BJ (cell line): ENCODE measurements at regions not wholly inside any gene's neighbourhood (a gene's known extent, or its start where the extent isn't known, plus 50 kb on each side); places are given as distances from the start of the nearest gene placed in this dataset.

Experiments
- CTCF ChIA-PET: fragments of 350-600 bp; formaldehyde crosslinking; extraction: SDS; loops from one replicate; lab custom pipeline; 2021; ENCODE audit warnings: antibody characterized with exemption, inconsistent platforms; lab: Yijun Ruan, JAX
- POLR2A ChIA-PET: fragments of 300-600 bp; sonication (Branson Sonifier 250); formaldehyde crosslinking; extraction: SDS; loops from one replicate; lab custom pipeline; 2021; ENCODE audit warnings: antibody characterized with exemption; lab: Charles Lee
- DNase-seq: peaks from one replicate; pipeline ENCODE4 v3.0.0-alpha.2; 2011; ENCODE audit warnings: low read depth
- H3K27me3 ChIP-seq: 2 replicates; pipeline ENCODE4 v1.6.0; 2011; ENCODE audit warnings: low read length; ENCODE audit not compliant: control insufficient read depth, insufficient read depth
- H3K36me3 ChIP-seq: 2 replicates; pipeline ENCODE4 v1.5.1; 2011; ENCODE audit warnings: low read length; ENCODE audit not compliant: control insufficient read depth, insufficient read depth
- H3K4me3 ChIP-seq: 2 replicates; pipeline ENCODE4 v1.5.1; 2011; ENCODE audit warnings: low read depth, mild to moderate bottlenecking, control low read depth, low read length
- TF ChIP-seq, protein P1 (sequence below): IDR thresholded peaks from 2 replicates; pipeline ENCODE4 v1.5.1; 2011; ENCODE audit warnings: low read depth, mild to moderate bottlenecking, control low read depth, inconsistent platforms, low read length, moderate library complexity; ENCODE audit not compliant: insufficient read depth

DNA sequence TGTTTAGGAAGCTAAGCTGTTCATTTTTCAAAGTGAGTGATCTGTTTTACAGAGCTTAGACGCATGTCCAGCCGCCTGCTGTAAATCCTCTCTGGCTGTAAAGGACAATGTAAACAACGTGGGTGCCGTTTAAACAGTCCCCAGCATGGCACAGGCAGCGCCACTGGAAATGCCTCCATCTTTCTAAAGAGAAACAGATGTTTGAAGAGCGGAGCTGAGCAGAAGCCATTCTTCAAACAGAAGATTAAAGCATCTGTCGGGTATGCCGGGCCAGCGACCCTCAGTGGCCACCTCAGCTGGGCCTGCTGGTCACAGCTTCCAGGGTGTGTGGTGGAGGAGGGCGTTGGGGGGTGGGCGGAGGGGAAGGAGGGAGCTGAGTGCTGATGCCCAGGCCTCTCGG lies 138.6 kb downstream of the ERMARD start:
- TF ChIP-seq, protein P1, sequence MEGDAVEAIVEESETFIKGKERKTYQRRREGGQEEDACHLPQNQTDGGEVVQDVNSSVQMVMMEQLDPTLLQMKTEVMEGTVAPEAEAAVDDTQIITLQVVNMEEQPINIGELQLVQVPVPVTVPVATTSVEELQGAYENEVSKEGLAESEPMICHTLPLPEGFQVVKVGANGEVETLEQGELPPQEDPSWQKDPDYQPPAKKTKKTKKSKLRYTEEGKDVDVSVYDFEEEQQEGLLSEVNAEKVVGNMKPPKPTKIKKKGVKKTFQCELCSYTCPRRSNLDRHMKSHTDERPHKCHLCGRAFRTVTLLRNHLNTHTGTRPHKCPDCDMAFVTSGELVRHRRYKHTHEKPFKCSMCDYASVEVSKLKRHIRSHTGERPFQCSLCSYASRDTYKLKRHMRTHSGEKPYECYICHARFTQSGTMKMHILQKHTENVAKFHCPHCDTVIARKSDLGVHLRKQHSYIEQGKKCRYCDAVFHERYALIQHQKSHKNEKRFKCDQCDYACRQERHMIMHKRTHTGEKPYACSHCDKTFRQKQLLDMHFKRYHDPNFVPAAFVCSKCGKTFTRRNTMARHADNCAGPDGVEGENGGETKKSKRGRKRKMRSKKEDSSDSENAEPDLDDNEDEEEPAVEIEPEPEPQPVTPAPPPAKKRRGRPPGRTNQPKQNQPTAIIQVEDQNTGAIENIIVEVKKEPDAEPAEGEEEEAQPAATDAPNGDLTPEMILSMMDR = no peak
- no peak for DNase-seq
- Histone ChIP-seq H3K4me3 (no peak overlapping the region), H3K36me3 (no peaks in the 10 kb centered on the region), H3K27me3 (no peaks in the 10 kb centered on the region)
- POLR2A ChIA-PET = no interaction called here
- CTCF ChIA-PET = no interaction called here

DNA sequence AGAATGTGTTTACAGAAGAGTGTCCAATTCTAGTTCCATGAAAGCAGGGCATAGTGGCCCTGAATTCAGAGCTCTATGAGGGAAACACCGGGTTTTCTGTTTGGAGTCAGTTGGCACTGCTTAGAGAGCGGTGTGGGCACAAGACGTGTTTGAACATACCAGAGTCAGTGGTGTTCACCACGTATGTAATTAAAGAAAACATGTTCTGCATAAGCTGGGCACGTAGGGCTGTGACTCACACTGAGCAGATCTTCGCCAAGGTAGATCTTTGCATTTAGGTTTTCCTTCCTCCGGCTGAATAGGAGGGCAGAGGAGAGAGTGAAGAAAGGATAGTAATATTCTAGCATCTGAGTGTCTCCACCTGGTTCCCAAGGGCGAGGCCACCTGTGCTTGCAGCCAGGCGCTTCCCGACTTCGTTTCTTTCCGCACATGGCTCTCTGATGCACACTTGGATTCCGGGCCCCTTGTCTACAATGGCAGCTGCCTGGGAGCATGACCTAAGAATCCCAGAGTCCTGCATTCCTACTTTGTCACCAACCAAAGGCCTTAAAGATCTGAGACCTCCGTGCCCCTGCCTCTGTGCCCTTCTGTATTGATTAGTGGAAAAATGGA lies 136.2 kb downstream of the ERMARD start:
- Histone ChIP-seq H3K27me3 (no peaks in the 10 kb centered on the region), H3K36me3 (no peaks in the 10 kb centered on the region), H3K4me3 (no peak overlapping the region)
- CTCF ChIA-PET = no interaction called here
- TF ChIP-seq, protein P1 = no peak
- POLR2A ChIA-PET = no interaction called here
- DNase-seq = no peak

DNA sequence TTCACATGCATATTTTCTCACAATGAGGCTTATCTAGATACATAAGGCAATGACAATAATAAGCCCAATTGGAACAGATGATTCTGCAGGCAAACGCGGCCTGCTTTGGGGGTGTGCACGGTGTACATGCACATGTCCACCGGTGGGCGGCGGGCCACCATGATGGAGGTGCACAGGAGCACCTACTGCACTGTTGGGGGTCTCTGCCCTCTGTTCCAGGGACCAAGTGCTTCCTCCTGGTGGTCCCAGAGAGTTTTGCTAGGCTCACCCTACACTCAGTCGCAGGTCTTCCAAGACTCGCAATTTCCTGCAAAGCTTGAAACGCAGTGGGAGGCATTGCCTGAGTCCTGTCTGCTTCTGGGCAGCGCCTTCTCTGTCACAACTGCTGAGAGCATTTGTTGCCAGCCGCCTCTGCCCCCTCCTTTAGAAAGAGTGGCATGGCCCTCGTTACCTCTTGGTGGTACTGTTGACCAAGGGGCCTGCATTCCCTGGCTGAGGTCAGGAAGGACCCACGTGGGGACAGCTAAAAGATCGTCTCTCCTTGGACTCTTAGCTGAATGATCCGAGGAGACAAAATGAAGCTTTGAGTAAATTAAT lies 135.3 kb downstream of the ERMARD start:
- Histone ChIP-seq H3K27me3 (no peaks in the 10 kb centered on the region), H3K4me3 (no peak overlapping the region), H3K36me3 (no peaks in the 10 kb centered on the region)
- TF ChIP-seq, protein P1 = no peak
- no peak for DNase-seq
- ChIA-PET POLR2A (no interaction called here), CTCF (no interaction called here)

DNA sequence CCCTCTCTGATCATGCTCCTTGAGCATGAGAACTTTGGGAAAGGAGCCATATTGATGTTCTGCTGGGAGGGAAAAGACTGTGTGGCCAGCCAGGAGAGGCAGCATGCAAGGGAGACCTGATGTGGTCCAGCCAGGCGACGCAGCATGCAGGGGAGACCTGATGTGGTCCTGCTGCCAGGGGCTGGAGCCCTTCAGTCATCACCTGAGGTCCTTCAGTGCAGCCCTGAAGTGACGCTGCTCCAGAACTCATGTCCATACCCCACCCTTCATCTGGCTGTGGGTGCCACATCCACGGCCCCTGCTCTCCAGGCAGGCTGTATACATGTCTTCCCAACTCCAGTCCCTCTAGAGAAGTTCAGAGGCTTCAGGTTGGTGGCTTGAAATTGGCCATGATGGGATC lies 134.4 kb downstream of the ERMARD start:
- no peak for DNase-seq
- POLR2A ChIA-PET = no interaction called here
- H3K27me3 ChIP-seq = no peaks in the 10 kb centered on the region
- H3K36me3 ChIP-seq = no peaks in the 10 kb centered on the region
- H3K4me3 ChIP-seq = no peak overlapping the region
- TF ChIP-seq, protein P1 = no peak
- CTCF ChIA-PET = no interaction called here

DNA sequence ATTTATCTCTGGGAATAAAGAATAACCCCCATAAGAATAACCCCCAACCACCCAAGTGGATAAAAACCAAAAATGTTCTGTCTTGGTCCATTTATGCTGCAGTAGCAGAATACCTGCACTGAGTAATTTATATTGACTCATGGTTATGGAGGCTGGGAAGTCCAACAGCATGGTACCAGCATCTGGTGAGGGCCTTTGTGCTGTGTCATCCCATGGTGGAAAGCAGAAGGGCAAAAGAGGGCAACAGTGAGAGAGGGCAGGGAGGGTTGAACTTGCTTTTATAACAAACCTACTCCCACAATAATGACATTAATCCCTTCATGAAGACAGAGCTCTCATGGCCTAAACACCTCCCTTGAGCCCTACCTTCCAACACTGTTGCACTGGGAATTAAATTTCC lies 133.7 kb downstream of the ERMARD start:
- Histone ChIP-seq H3K27me3 (no peaks in the 10 kb centered on the region), H3K4me3 (no peak overlapping the region), H3K36me3 (no peaks in the 10 kb centered on the region)
- CTCF ChIA-PET = no interaction called here
- DNase-seq = no peak
- POLR2A ChIA-PET = no interaction called here
- TF ChIP-seq, protein P1 = no peak
